ENCODE measurements at regions not wholly inside any gene's neighbourhood (a gene's known extent, or its start where the extent isn't known, plus 50 kb on each side); places are given as distances from the start of the nearest gene placed in this dataset.

GRCh38 chr4:144284026-144284425, 143.5 kb upstream of the GYPA start:
- intact Hi-C loops (cut with micrococcal nuclease) (no loop called here), in situ Hi-C loops (cut with MboI; ENCODE audit: low sequenced_read_pairs) (no loop called here), dilution Hi-C loops (cut with HindIII; ENCODE audit: low sequenced_read_pairs, unreplicated experiment) (no loop called here)
- CTCF ChIA-PET = no interaction called here
- no peak overlapping the region for H3K14ac ChIP-seq (replicated peaks; ENCODE audit: low read depth, low read length)
- POLR2A ChIA-PET (ENCODE audit: unreplicated experiment) = no interaction called here
- no peaks in the 10 kb centered on the region for H3K79me1 ChIP-seq (ENCODE audit: low read depth in 1 of 2, low read length in 2 of 2)
- no peaks in the 10 kb centered on the region for H3K36me3 ChIP-seq (ENCODE audit: control insufficient read depth, insufficient read depth, low read length)
- H2BK20ac ChIP-seq (ENCODE audit: low read depth, low read length) = no peak overlapping the region
- no peak overlapping the region for H4K5ac ChIP-seq (ENCODE audit: low read depth, low read length)
- no peak overlapping the region for H3K4ac ChIP-seq (ENCODE audit: low read depth, low read length)
- H2AK9ac ChIP-seq (replicated peaks; ENCODE audit: low read depth, low read length, poor library complexity) = no peak overlapping the region
- H3K9me3 ChIP-seq (ENCODE audit: control insufficient read depth, insufficient read depth, low read length) = no peaks in the 10 kb centered on the region
- H3K23ac ChIP-seq (ENCODE audit: low read depth, low read length) = no peak overlapping the region
- no peak overlapping the region for H3K4me2 ChIP-seq (ENCODE audit: low read depth, low read length)
- no peak overlapping the region for H3K27ac ChIP-seq (ENCODE audit: insufficient read depth, low read length)
- no peak for ATAC-seq (ENCODE audit: low read depth)
- H3K4me1 ChIP-seq (ENCODE audit: control insufficient read depth, insufficient read depth, low read length) = no peaks in the 10 kb centered on the region
- H3K4me3 ChIP-seq (ENCODE audit: insufficient read depth, low read depth, low read length) = no peak overlapping the region
- no peak overlapping the region for H4K91ac ChIP-seq (ENCODE audit: insufficient read depth, low read depth, low read length)
- H3K9me1 ChIP-seq (ENCODE audit: insufficient read depth, low read length) = no peaks in the 10 kb centered on the region
- no peak overlapping the region for H2AFZ ChIP-seq (replicated peaks; ENCODE audit: low read length, poor library complexity)
- no peak overlapping the region for H3K9ac ChIP-seq (ENCODE audit: low read depth, low read length)
- no peaks in the 10 kb centered on the region for H3K27me3 ChIP-seq (ENCODE audit: control insufficient read depth, insufficient read depth, low read length)
- H3K56ac ChIP-seq (ENCODE audit: extremely low read depth, insufficient read depth, low read length) = no peak overlapping the region
- no peak overlapping the region for H3K18ac ChIP-seq (ENCODE audit: low read depth, low read length)
- H2AK5ac ChIP-seq (ENCODE audit: low read depth, low read length) = no peak overlapping the region
- no peak overlapping the region for H2BK15ac ChIP-seq (ENCODE audit: low read depth, low read length)
- no TSS peak for BruUV-seq (replicated peaks)
- DNase-seq = no peak
- no peak overlapping the region for H2BK5ac ChIP-seq (ENCODE audit: low read depth, low read length, poor library complexity, severe bottlenecking)
- no peak overlapping the region for H2BK120ac ChIP-seq (ENCODE audit: low read depth, low read length)
- TF ChIP-seq CTCF (conservative IDR thresholded peaks at IDR 0.05; ENCODE audit: low read depth, low read length) (no peak), POLR2A (IDR thresholded peaks at IDR 0.05; ENCODE audit: low read depth, low read length) (no peak), MXI1 (IDR thresholded peaks at IDR 0.05; ENCODE audit: borderline replicate concordance, low read depth, low read length) (no peak), CEBPB (IDR thresholded peaks at IDR 0.05; ENCODE audit: low read depth, low read length) (no peak), BHLHE40 (IDR thresholded peaks at IDR 0.05; ENCODE audit: low read depth, low read length) (no peak), MAFK (IDR thresholded peaks at IDR 0.05; ENCODE audit: low read depth, low read length) (no peak), CHD1 (IDR thresholded peaks at IDR 0.05; ENCODE audit: low read depth, low read length) (no peak), ELK1 (IDR thresholded peaks at IDR 0.05; ENCODE audit: borderline replicate concordance, low read depth, low read length) (no peak), SMC3 (IDR thresholded peaks at IDR 0.05; ENCODE audit: low read depth, low read length) (no peak), RCOR1 (IDR thresholded peaks at IDR 0.05; ENCODE audit: insufficient replicate concordance, low read length) (no peak), RAD21 (IDR thresholded peaks at IDR 0.05; ENCODE audit: low read length) (no peak), MAZ (IDR thresholded peaks at IDR 0.05; ENCODE audit: borderline replicate concordance, low read depth, low read length) (no peak), NFE2L2 (IDR thresholded peaks at IDR 0.05; ENCODE audit: low read depth, low read length) (no peak), FOS (IDR thresholded peaks at IDR 0.05; ENCODE audit: low read depth, low read length) (no peak), USF2 (IDR thresholded peaks at IDR 0.05; ENCODE audit: low read depth, low read length) (no peak), RFX5 (IDR thresholded peaks at IDR 0.05; ENCODE audit: low read depth, low read length) (no peak)
- no peaks in the 10 kb centered on the region for H4K20me1 ChIP-seq (ENCODE audit: insufficient read depth, low read length)
- no peak overlapping the region for H4K8ac ChIP-seq (ENCODE audit: low read depth in 2 of 2, low read length in 2 of 2)
